GM18909 (cell line): ENCODE measurements at regions not wholly inside any gene's neighbourhood (a gene's known extent, or its start where the extent isn't known, plus 50 kb on each side); places are given as distances from the start of the nearest gene placed in this dataset.

Experiments
- ATAC-seq: cut with Tn5 transposase; IDR thresholded peaks from one replicate; pipeline ENCODE4 v1.9.1; 2021; ENCODE audit warnings: mild to moderate bottlenecking; ENCODE audit not compliant: unreplicated experiment, poor library complexity

- no peak for ATAC-seq
Measured at GRCh38 chr2:156695020-156695419, 258.8 kb downstream of the GPD2 start.

GRCh38 chr2:156695595-156695994 lies 259.4 kb downstream of the GPD2 start:
- no peak for ATAC-seq

GRCh38 chr2:156697906-156698305 lies 261.7 kb downstream of the GPD2 start:
- no peak for ATAC-seq

GRCh38 chr2:156700681-156701080 lies 264.5 kb downstream of the GPD2 start:
- ATAC-seq: no peak

- no peak for ATAC-seq
Measured at GRCh38 chr2:156702541-156702940, 266.4 kb downstream of the GPD2 start.

- no peak for ATAC-seq
Measured at GRCh38 chr2:156703642-156704041, 267.5 kb downstream of the GPD2 start.

GRCh38 chr2:156704132-156704531 lies 268.0 kb downstream of the GPD2 start:
- no peak for ATAC-seq

GRCh38 chr2:156704617-156705016 lies 268.4 kb downstream of the GPD2 start:
- no peak for ATAC-seq

GRCh38 chr2:156706576-156706975 lies 270.4 kb downstream of the GPD2 start:
- ATAC-seq: no peak

- no peak for ATAC-seq
Measured at GRCh38 chr2:156708051-156708450, 271.9 kb downstream of the GPD2 start.

GRCh38 chr2:156709091-156709490 lies 272.9 kb downstream of the GPD2 start:
- ATAC-seq: no peak

GRCh38 chr2:156719036-156719435 lies 282.9 kb downstream of the GPD2 start:
- no peak for ATAC-seq

GRCh38 chr2:156727867-156728266 lies 291.7 kb downstream of the GPD2 start:
- no peak for ATAC-seq

- ATAC-seq: no peak
Measured at GRCh38 chr2:156728328-156728727, 292.1 kb downstream of the GPD2 start.

- no peak for ATAC-seq
Measured at GRCh38 chr2:156731506-156731905, 295.3 kb downstream of the GPD2 start.

GRCh38 chr2:156736950-156737349 lies 300.8 kb downstream of the GPD2 start:
- ATAC-seq: no peak

- ATAC-seq: no peak
Measured at GRCh38 chr2:156739301-156739700, 303.1 kb downstream of the GPD2 start.

- ATAC-seq: no peak
Measured at GRCh38 chr2:156745619-156746018, 309.4 kb downstream of the GPD2 start.

- ATAC-seq: no peak
Measured at GRCh38 chr2:156748221-156748620, 312.0 kb downstream of the GPD2 start.

GRCh38 chr2:156752042-156752441 lies 315.9 kb downstream of the GPD2 start:
- ATAC-seq: no peak

- ATAC-seq: no peak
Measured at GRCh38 chr2:156753766-156754165, 317.6 kb downstream of the GPD2 start.

GRCh38 chr2:156756516-156756915 lies 320.3 kb downstream of the GPD2 start:
- no peak for ATAC-seq

- no peak for ATAC-seq
Measured at GRCh38 chr2:156763174-156763573, 327.0 kb downstream of the GPD2 start.
